ENCODE measurements at regions not wholly inside any gene's neighbourhood (a gene's known extent, or its start where the extent isn't known, plus 50 kb on each side); places are given as distances from the start of the nearest gene placed in this dataset.

DNA sequence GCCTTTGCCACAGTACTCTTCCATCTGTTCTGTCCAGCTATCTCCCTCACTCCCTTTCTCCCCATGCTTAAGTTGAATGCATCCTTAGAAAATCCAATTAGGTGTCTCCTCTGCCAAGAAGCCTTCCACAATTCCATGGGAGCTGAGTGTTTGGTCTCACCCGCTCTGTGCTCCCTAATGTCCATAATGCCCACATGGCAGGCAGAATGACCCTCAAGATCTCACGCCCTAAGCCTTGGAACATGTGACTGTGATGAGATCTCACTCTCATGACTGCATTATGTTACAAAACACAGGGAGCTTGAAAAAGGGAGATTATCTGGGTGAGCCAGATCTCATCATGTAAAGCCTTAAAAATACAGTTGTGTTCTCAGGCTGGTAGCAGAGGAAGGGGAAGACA lies 229.4 kb downstream of the OMA1 start:
- TF ChIP-seq EZH2phosphoT487 (IDR thresholded peaks at IDR 0.05; ENCODE audit: low read depth) (no peak), CTCF (IDR thresholded peaks at IDR 0.05; ENCODE audit: low read depth, low read length) (no peak)
- Histone ChIP-seq H3K4me3 (ENCODE audit: low read length) (no peak overlapping the region), H4K20me1 (ENCODE audit: insufficient read depth, low read length) (no peaks in the 10 kb centered on the region), H3K9ac (ENCODE audit: low read length) (no peak overlapping the region), H3K79me2 (ENCODE audit: low read length) (no peaks in the 10 kb centered on the region), H2AFZ (ENCODE audit: low read depth, low read length) (no peak overlapping the region), H3K27ac (ENCODE audit: low read length) (no peak overlapping the region), H3K4me2 (ENCODE audit: low read length) (no peak overlapping the region), H3K27me3 (ENCODE audit: low read depth, low read length) (no peaks in the 10 kb centered on the region), H3K4me1 (ENCODE audit: low read length) (no peaks in the 10 kb centered on the region), H3K36me3 (replicated peaks; ENCODE audit: low read depth, low read length) (no peaks in the 10 kb centered on the region), H3K9me3 (ENCODE audit: insufficient read depth, low read length) (no peaks in the 10 kb centered on the region)

GRCh38 chr1:58316141-58316540 lies 230.4 kb downstream of the OMA1 start:
- H3K9me3 ChIP-seq (ENCODE audit: insufficient read depth, low read length): no peaks in the 10 kb centered on the region
- no peak overlapping the region for H3K9ac ChIP-seq (ENCODE audit: low read length)
- no peaks in the 10 kb centered on the region for H4K20me1 ChIP-seq (ENCODE audit: insufficient read depth, low read length)
- no peaks in the 10 kb centered on the region for H3K36me3 ChIP-seq (replicated peaks; ENCODE audit: low read depth, low read length)
- no peak overlapping the region for H3K4me2 ChIP-seq (ENCODE audit: low read length)
- no peaks in the 10 kb centered on the region for H3K27me3 ChIP-seq (ENCODE audit: low read depth, low read length)
- no peak overlapping the region for H2AFZ ChIP-seq (ENCODE audit: low read depth, low read length)
- no peak for TF ChIP-seq CTCF (IDR thresholded peaks at IDR 0.05; ENCODE audit: low read depth, low read length)
- TF ChIP-seq EZH2phosphoT487 (IDR thresholded peaks at IDR 0.05; ENCODE audit: low read depth): no peak
- no peaks in the 10 kb centered on the region for H3K4me1 ChIP-seq (ENCODE audit: low read length)
- H3K79me2 ChIP-seq (ENCODE audit: low read length): no peaks in the 10 kb centered on the region
- H3K27ac ChIP-seq (ENCODE audit: low read length): no peak overlapping the region
- no peak overlapping the region for H3K4me3 ChIP-seq (ENCODE audit: low read length)

- Histone ChIP-seq H3K9me3 (ENCODE audit: insufficient read depth, low read length) (no peaks in the 10 kb centered on the region), H3K9ac (ENCODE audit: low read length) (no peak overlapping the region), H3K4me2 (ENCODE audit: low read length) (no peak overlapping the region), H3K36me3 (replicated peaks; ENCODE audit: low read depth, low read length) (no peaks in the 10 kb centered on the region), H3K27ac (ENCODE audit: low read length) (no peak overlapping the region), H4K20me1 (ENCODE audit: insufficient read depth, low read length) (no peaks in the 10 kb centered on the region), H2AFZ (ENCODE audit: low read depth, low read length) (no peak overlapping the region), H3K27me3 (ENCODE audit: low read depth, low read length) (no peaks in the 10 kb centered on the region), H3K4me3 (ENCODE audit: low read length) (no peak overlapping the region), H3K79me2 (ENCODE audit: low read length) (no peaks in the 10 kb centered on the region), H3K4me1 (ENCODE audit: low read length) (no peaks in the 10 kb centered on the region)
- no peak for TF ChIP-seq EZH2phosphoT487 (IDR thresholded peaks at IDR 0.05; ENCODE audit: low read depth)
- TF ChIP-seq CTCF (IDR thresholded peaks at IDR 0.05; ENCODE audit: low read depth, low read length): no peak
Observed at GRCh38 chr1:58312971-58313563, 233.5 kb downstream of the OMA1 start.

DNA sequence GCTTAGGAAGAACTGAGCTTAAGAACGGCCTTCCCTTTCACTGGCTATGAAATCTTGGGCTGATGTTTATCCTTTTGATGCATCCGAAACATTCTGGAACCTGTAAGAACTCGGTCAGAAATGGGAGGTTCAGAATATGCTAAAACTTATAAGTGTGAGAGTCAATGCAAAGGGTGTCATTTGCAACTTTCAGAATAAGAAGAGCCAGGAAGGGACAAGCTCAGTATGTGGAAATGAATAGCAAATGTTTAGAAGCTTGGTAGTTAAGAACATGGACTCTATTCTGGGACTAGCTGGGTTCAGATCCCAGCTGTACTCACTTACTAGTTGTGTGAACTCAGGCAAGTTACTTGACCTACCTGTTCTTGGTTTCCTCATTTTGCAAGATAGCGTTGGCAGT lies 234.1 kb downstream of the OMA1 start:
- Histone ChIP-seq H3K79me2 (ENCODE audit: low read length) (no peaks in the 10 kb centered on the region), H3K4me1 (ENCODE audit: low read length) (no peaks in the 10 kb centered on the region), H3K27ac (ENCODE audit: low read length) (no peak overlapping the region), H3K9me3 (ENCODE audit: insufficient read depth, low read length) (no peaks in the 10 kb centered on the region), H3K9ac (ENCODE audit: low read length) (no peak overlapping the region), H3K4me2 (ENCODE audit: low read length) (no peak overlapping the region), H3K27me3 (ENCODE audit: low read depth, low read length) (no peaks in the 10 kb centered on the region), H3K36me3 (replicated peaks; ENCODE audit: low read depth, low read length) (no peaks in the 10 kb centered on the region), H3K4me3 (ENCODE audit: low read length) (no peak overlapping the region), H2AFZ (ENCODE audit: low read depth, low read length) (no peak overlapping the region), H4K20me1 (ENCODE audit: insufficient read depth, low read length) (no peaks in the 10 kb centered on the region)
- TF ChIP-seq CTCF (IDR thresholded peaks at IDR 0.05; ENCODE audit: low read depth, low read length) (no peak), EZH2phosphoT487 (IDR thresholded peaks at IDR 0.05; ENCODE audit: low read depth) (no peak)
